K562 (cell line): ENCODE measurements at regions not wholly inside any gene's neighbourhood (a gene's known extent, or its start where the extent isn't known, plus 50 kb on each side); places are given as distances from the start of the nearest gene placed in this dataset.

ENCODE experiments used
- ATAC-seq: fragments of 200-7000 bp; cut with Tn5 transposase; 3 replicates; pipeline ENCODE4 v1.9.1; 2020; ENCODE audit warnings: moderate library complexity
- BruUV-seq: library from RNA; stranded (reverse); fragments of 400-500 nt; replicated peaks from 2 replicates; lab custom pipeline; 2021; lab: Mats Ljungman, UMichigan
- CTCF ChIA-PET: fragments of 300-600 bp; formaldehyde crosslinking; extraction: SDS; loops from one replicate; lab custom pipeline; 2021; ENCODE audit warnings: low intra/inter-chr PET ratio; lab: Yijun Ruan, JAX
- POLR2A ChIA-PET: fragments of 300-600, 350-650 bp; sonication (Branson Sonifier 250); formaldehyde crosslinking; extraction: SDS; loops from one replicate; lab custom pipeline; 2021; ENCODE audit warnings: antibody characterized with exemption, inconsistent platforms; lab: Yijun Ruan, JAX
- DNase-seq, 4 experiments: peaks; one replicate each; pipeline versions ENCODE4 v3.0.0 to v3.0.0-alpha.2; 2011 to 2018; ENCODE audit warnings: low spot score in 3 of 4, mixed read lengths in 3 of 4; ENCODE audit errors: extremely low read depth in 1 of 4
- FAIRE-seq: peaks from 2 replicates; lab custom pipeline; 2011; peaks lifted over from hg19 to GRCh38; lab: Jason Lieb, UNC
- H2AFZ ChIP-seq: 2 replicates; pipeline ENCODE4 v1.6.0; 2011; ENCODE audit warnings: low read depth, low read length, control low read depth, inconsistent platforms
- H3K27ac ChIP-seq: fragments of 200-600 bp; 3 replicates; pipeline ENCODE4 v1.8.0; 2011; ENCODE audit warnings: low read depth, mild to moderate bottlenecking, control low read depth, inconsistent platforms, low read length, moderate library complexity, mixed read lengths; ENCODE audit errors: extremely low read depth
- H3K27me3 ChIP-seq, 2 experiments: fragments of 300-600 bp in 1 of 2; 2 replicates in 1 of 2; 3 replicates in 1 of 2; pipeline versions ENCODE4 v1.6.0 to v1.8.0; 2011; ENCODE audit warnings: inconsistent platforms in 2 of 2, low read length in 2 of 2, mild to moderate bottlenecking in 1 of 2, mixed read lengths in 1 of 2, moderate library complexity in 1 of 2; ENCODE audit not compliant: control insufficient read depth in 2 of 2, insufficient read depth in 2 of 2
- H3K36me3 ChIP-seq: fragments of 300-600 bp; 3 replicates; pipeline ENCODE4 v1.8.0; 2011; ENCODE audit warnings: mild to moderate bottlenecking, low read length, inconsistent platforms; ENCODE audit not compliant: control insufficient read depth, insufficient read depth
- H3K4me1 ChIP-seq, 2 experiments: fragments of 200-600 bp in 1 of 2; replicated peaks in 1 of 2; 2 replicates in 1 of 2; 3 replicates in 1 of 2; pipeline versions ENCODE4 v1.5.1 to v1.8.0; 2011; ENCODE audit warnings: inconsistent platforms in 2 of 2, low read length in 2 of 2, mild to moderate bottlenecking in 1 of 2, mixed read lengths in 1 of 2, moderate library complexity in 1 of 2; ENCODE audit not compliant: control insufficient read depth in 2 of 2, insufficient read depth in 2 of 2
- H3K4me2 ChIP-seq: 2 replicates; pipeline ENCODE4 v1.6.1; 2011; ENCODE audit warnings: low read length, control low read depth, inconsistent platforms, mixed read lengths; ENCODE audit not compliant: insufficient read depth
- H3K4me3 ChIP-seq: fragments of 200-600 bp; sonication (generic), shearing (Covaris generic); 2 replicates; pipeline ENCODE4 v1.5.1; 2016; ENCODE audit warnings: control low read depth, inconsistent platforms
- H3K79me2 ChIP-seq: fragments of 200-600 bp; 3 replicates; pipeline ENCODE4 v1.8.0; 2011; ENCODE audit warnings: low read length, inconsistent platforms; ENCODE audit not compliant: control insufficient read depth, insufficient read depth
- H3K9ac ChIP-seq, 2 experiments: 2 replicates each; pipeline versions ENCODE4 v1.6.0 to v1.6.1; 2011; ENCODE audit warnings: low read depth in 2 of 2, low read length in 2 of 2, control low read depth in 1 of 2, inconsistent platforms in 1 of 2, mild to moderate bottlenecking in 1 of 2, mixed read lengths in 1 of 2; ENCODE audit not compliant: insufficient read depth in 1 of 2
- H3K9me1 ChIP-seq: one replicate; pipeline ENCODE4 v1.6.0; 2011; ENCODE audit warnings: inconsistent platforms, mild to moderate bottlenecking, low read length, moderate library complexity; ENCODE audit not compliant: control insufficient read depth, insufficient read depth
- H3K9me3 ChIP-seq: replicated peaks from 2 replicates; pipeline ENCODE4 v1.5.1; 2011; ENCODE audit warnings: low read depth, low read length, inconsistent platforms; ENCODE audit not compliant: control insufficient read depth, insufficient read depth
- H4K20me1 ChIP-seq: replicated peaks from 2 replicates; pipeline ENCODE4 v1.6.1; 2011; ENCODE audit warnings: low read length, inconsistent platforms, mixed read lengths; ENCODE audit not compliant: control insufficient read depth, insufficient read depth
- ATF4 ChIP-seq: fragments of 450-650 bp; formaldehyde crosslinking; IDR thresholded peaks from 2 replicates; pipeline ENCODE4 v1.4.0; 2022; ENCODE audit warnings: mild to moderate bottlenecking, moderate library complexity
- BDP1 ChIP-seq: IDR thresholded peaks from 3 replicates; pipeline ENCODE4 v1.6.1; 2011; ENCODE audit not compliant: insufficient read length, insufficient read depth
- GABPA ChIP-seq: fragments of 200-800 bp; sonication (Bioruptor generic); conservative IDR thresholded peaks from 2 replicates; pipeline ENCODE4 v1.6.1; 2016; ENCODE audit warnings: low read depth, missing genetic modification characterization, missing compliant biosample characterization
- HNRNPH1 ChIP-seq: fragments of 200-400 bp; formaldehyde crosslinking; optimal IDR thresholded peaks from 2 replicates; pipeline ENCODE3; 2017; ENCODE audit warnings: low read depth, mild to moderate bottlenecking, low read length, moderate library complexity
- NFYB ChIP-seq: IDR thresholded peaks from 2 replicates; pipeline ENCODE4 v1.6.1; 2011; ENCODE audit warnings: mild to moderate bottlenecking, moderate library complexity; ENCODE audit not compliant: insufficient read length; ENCODE audit errors: extremely low read depth
- SAFB2 ChIP-seq: fragments of 200-400 bp; formaldehyde crosslinking; IDR thresholded peaks from 2 replicates; pipeline ENCODE4 v1.6.1; 2018; ENCODE audit warnings: borderline replicate concordance, low read length, low read depth, moderate library complexity; ENCODE audit not compliant: severe bottlenecking
- USF2 ChIP-seq: sonication (generic); formaldehyde crosslinking; IDR thresholded peaks from 2 replicates; pipeline ENCODE4 v1.5.0; 2020; ENCODE audit warnings: missing genetic modification reagents
- ZBTB7A ChIP-seq: IDR thresholded peaks from 2 replicates; pipeline ENCODE4 v1.6.1; 2011; ENCODE audit warnings: low read depth, mild to moderate bottlenecking, low read length, moderate library complexity, borderline replicate concordance; ENCODE audit not compliant: control insufficient read depth
- ZFPM2 ChIP-seq: fragments of 250-450 bp; sonication (Bioruptor Pico); IDR thresholded peaks from 2 replicates; pipeline ENCODE4 v1.5.1; 2022; ENCODE audit warnings: mild to moderate bottlenecking
- ZNF23 ChIP-seq: fragments of 250-450 bp; sonication (Bioruptor Pico); IDR thresholded peaks from 2 replicates; pipeline ENCODE4 v1.4.0; 2020; ENCODE audit warnings: mild to moderate bottlenecking
- ZNF639 ChIP-seq, 2 experiments: fragments of 200-800 bp in 1 of 2; sonication (Bioruptor generic) in 1 of 2; sonication (generic) in 1 of 2; formaldehyde crosslinking in 1 of 2; IDR thresholded peaks in 1 of 2; conservative IDR thresholded peaks in 1 of 2; 2 replicates each; pipeline versions ENCODE4 v1.5.0 to v1.6.1; 2016 to 2020; ENCODE audit warnings: missing compliant biosample characterization in 1 of 2, missing genetic modification characterization in 1 of 2, missing genetic modification reagents in 1 of 2
- ZSCAN29 ChIP-seq: fragments of 450-650 bp; IDR thresholded peaks from 2 replicates; pipeline ENCODE4 v1.6.1; 2017
- WGBS: fragments of 100-300 bp; shearing (Covaris generic); methylation state at CpG from one replicate; pipeline ENCODE4 v1.1.6; 2016; ENCODE audit warnings: low coverage, mixed read lengths; ENCODE audit not compliant: insufficient coverage; ENCODE audit errors: missing lambda C conversion rate; 5-methylcytosine and 5-hydroxymethylcytosine counted together
- in situ Hi-C: fragments of 300-500 bp; cut with MboI; formaldehyde crosslinking; loops from 4 replicates; pipeline ENCODE4 v1.15.0; 2018; ENCODE audit warnings: inconsistent platforms, mixed read lengths
- intact Hi-C: fragments of 100-400 bp; cut with micrococcal nuclease; formaldehyde crosslinking; loops from 2 replicates; pipeline ENCODE4 v1.14.2; 2022

- TF ChIP-seq ZNF639 (CRISPR knock-in tag; conservative IDR thresholded peaks at IDR 0.05 in 1 of 2, IDR thresholded peaks at IDR 0.05 in 1 of 2): no peak
- no peak for TF ChIP-seq SAFB2
- TF ChIP-seq BDP1: no peak
- TF ChIP-seq HNRNPH1: no peak
- TF ChIP-seq, all 486 proteins: peak for 0
Observed at GRCh38 chr12:4049298-4050080, 176.3 kb upstream of the PARP11 start (continued).

- no TSS peak for BruUV-seq
- H4K20me1 ChIP-seq: no peaks in the 10 kb centered on the region
- no peak for TF ChIP-seq GABPA (tag)
- TF ChIP-seq NFYB: no peak
- TF ChIP-seq ZBTB7A: no peak
- no peak for TF ChIP-seq ZSCAN29
- TF ChIP-seq ZFPM2 (CRISPR knock-in tag): no peak
- TF ChIP-seq ZNF23 (CRISPR knock-in tag): no peak
- TF ChIP-seq USF2: no peak
- no peak for TF ChIP-seq ATF4 (CRISPR knock-in tag)
- no peak overlapping the region for H3K9ac ChIP-seq
- WGBS: 1% methylated on average over 7 of the region's 7 CpGs
- no peak overlapping the region for H3K4me3 ChIP-seq
- CTCF ChIA-PET: no interaction called here
- no peaks in the 10 kb centered on the region for H3K9me3 ChIP-seq
- DNase-seq: no peak
- FAIRE-seq: no peak
- H3K4me2 ChIP-seq: no peak overlapping the region
- intact Hi-C loops (no loop called here), in situ Hi-C loops (no loop called here)
- H3K79me2 ChIP-seq: no peaks in the 10 kb centered on the region
- POLR2A ChIA-PET: no interaction called here
- H3K27ac ChIP-seq: no peak overlapping the region
- H3K36me3 ChIP-seq: no peaks in the 10 kb centered on the region
- no peaks in the 10 kb centered on the region for H3K9me1 ChIP-seq
- H3K4me1 ChIP-seq: no peaks in the 10 kb centered on the region; a peak in 1 of 5 replicates
- H3K27me3 ChIP-seq: peaks cover 4 to 25% of the 10 kb centered on the region in 2 experiments; a peak in 3 of 5 replicates
- ATAC-seq: no peak
- H2AFZ ChIP-seq: no peak overlapping the region
Observed at GRCh38 chr12:4047421-4047820, 174.2 kb upstream of the PARP11 start.
